ENCODE measurements at regions not wholly inside any gene's neighbourhood (a gene's known extent, or its start where the extent isn't known, plus 50 kb on each side); places are given as distances from the start of the nearest gene placed in this dataset.

DNA sequence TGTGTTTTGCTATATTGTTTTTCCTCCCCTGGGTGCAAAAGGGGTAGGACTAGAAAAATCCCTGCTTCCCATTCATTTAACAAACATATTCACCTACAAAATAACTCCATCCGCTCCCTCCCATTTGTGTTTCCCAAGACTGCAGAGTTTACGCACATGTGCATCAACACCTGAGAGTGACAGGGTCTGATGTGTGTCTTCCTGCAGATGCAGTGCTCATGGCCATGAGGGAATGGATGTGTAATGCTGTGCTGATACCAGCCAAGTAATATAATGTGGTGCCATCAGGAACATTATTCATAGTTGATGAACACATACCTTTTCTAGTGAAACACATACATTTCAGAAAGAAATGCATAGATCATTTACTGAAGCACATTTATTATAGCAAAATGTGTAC lies 83.2 kb downstream of the CXXC4 start:
- TF ChIP-seq POLR2A (IDR thresholded peaks at IDR 0.05; ENCODE audit: borderline replicate concordance, extremely low read depth, insufficient read depth, insufficient read length) = no peak
- TF ChIP-seq, protein P1, sequence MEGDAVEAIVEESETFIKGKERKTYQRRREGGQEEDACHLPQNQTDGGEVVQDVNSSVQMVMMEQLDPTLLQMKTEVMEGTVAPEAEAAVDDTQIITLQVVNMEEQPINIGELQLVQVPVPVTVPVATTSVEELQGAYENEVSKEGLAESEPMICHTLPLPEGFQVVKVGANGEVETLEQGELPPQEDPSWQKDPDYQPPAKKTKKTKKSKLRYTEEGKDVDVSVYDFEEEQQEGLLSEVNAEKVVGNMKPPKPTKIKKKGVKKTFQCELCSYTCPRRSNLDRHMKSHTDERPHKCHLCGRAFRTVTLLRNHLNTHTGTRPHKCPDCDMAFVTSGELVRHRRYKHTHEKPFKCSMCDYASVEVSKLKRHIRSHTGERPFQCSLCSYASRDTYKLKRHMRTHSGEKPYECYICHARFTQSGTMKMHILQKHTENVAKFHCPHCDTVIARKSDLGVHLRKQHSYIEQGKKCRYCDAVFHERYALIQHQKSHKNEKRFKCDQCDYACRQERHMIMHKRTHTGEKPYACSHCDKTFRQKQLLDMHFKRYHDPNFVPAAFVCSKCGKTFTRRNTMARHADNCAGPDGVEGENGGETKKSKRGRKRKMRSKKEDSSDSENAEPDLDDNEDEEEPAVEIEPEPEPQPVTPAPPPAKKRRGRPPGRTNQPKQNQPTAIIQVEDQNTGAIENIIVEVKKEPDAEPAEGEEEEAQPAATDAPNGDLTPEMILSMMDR (IDR thresholded peaks at IDR 0.05 in 2 of 3, conservative IDR thresholded peaks at IDR 0.05 in 1 of 3; ENCODE audit: borderline replicate concordance in 1 of 3, insufficient read depth in 1 of 3, low read depth in 2 of 3, low read length in 2 of 3) = no peak
- no peak for TF ChIP-seq EZH2 (IDR thresholded peaks at IDR 0.05)
- no peak for TF ChIP-seq RAD21 (IDR thresholded peaks at IDR 0.05; ENCODE audit: low read depth)
- no peak for TF ChIP-seq MAX (IDR thresholded peaks at IDR 0.05)
- TF ChIP-seq SRF (IDR thresholded peaks at IDR 0.05; ENCODE audit: low read depth) = no peak
- no peak for TF ChIP-seq SIN3A (IDR thresholded peaks at IDR 0.05; ENCODE audit: low read depth)
- TF ChIP-seq POLR2AphosphoS5 (IDR thresholded peaks at IDR 0.05; ENCODE audit: low read depth, low read length) = no peak
- TF ChIP-seq, protein P2, sequence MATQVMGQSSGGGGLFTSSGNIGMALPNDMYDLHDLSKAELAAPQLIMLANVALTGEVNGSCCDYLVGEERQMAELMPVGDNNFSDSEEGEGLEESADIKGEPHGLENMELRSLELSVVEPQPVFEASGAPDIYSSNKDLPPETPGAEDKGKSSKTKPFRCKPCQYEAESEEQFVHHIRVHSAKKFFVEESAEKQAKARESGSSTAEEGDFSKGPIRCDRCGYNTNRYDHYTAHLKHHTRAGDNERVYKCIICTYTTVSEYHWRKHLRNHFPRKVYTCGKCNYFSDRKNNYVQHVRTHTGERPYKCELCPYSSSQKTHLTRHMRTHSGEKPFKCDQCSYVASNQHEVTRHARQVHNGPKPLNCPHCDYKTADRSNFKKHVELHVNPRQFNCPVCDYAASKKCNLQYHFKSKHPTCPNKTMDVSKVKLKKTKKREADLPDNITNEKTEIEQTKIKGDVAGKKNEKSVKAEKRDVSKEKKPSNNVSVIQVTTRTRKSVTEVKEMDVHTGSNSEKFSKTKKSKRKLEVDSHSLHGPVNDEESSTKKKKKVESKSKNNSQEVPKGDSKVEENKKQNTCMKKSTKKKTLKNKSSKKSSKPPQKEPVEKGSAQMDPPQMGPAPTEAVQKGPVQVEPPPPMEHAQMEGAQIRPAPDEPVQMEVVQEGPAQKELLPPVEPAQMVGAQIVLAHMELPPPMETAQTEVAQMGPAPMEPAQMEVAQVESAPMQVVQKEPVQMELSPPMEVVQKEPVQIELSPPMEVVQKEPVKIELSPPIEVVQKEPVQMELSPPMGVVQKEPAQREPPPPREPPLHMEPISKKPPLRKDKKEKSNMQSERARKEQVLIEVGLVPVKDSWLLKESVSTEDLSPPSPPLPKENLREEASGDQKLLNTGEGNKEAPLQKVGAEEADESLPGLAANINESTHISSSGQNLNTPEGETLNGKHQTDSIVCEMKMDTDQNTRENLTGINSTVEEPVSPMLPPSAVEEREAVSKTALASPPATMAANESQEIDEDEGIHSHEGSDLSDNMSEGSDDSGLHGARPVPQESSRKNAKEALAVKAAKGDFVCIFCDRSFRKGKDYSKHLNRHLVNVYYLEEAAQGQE (IDR thresholded peaks at IDR 0.05; ENCODE audit: low read depth) = no peak
- TF ChIP-seq JUND (IDR thresholded peaks at IDR 0.05) = no peak
- no peak for TF ChIP-seq ELF1 (IDR thresholded peaks at IDR 0.05; ENCODE audit: borderline replicate concordance, low read depth)
- no peak for TF ChIP-seq YY1 (IDR thresholded peaks at IDR 0.05; ENCODE audit: extremely low read depth, insufficient replicate concordance, low read depth, low read length)
- TF ChIP-seq CEBPB (IDR thresholded peaks at IDR 0.05; ENCODE audit: low read depth) = no peak
